OCI-LY1 (cell line): ENCODE measurements at regions not wholly inside any gene's neighbourhood (a gene's known extent, or its start where the extent isn't known, plus 50 kb on each side); places are given as distances from the start of the nearest gene placed in this dataset.

Experiments
- H2AFZ ChIP-seq: fragments of 200-600 bp; sonication (generic), shearing (Covaris generic); 2 replicates; pipeline ENCODE4 v1.6.0; 2014; ENCODE audit warnings: antibody characterized with exemption, mild to moderate bottlenecking, low read length
- H3F3A ChIP-seq: fragments of 200-600 bp; sonication (generic), shearing (Covaris generic); 2 replicates; pipeline ENCODE4 v1.6.0; 2014; ENCODE audit warnings: mild to moderate bottlenecking, antibody characterized with exemption, low read length, moderate library complexity; ENCODE audit not compliant: insufficient read depth
- H3K27ac ChIP-seq: fragments of 200-600 bp; sonication (generic); 2 replicates; pipeline ENCODE4 v1.5.1; 2014; ENCODE audit warnings: low read length, mixed run types, mild to moderate bottlenecking, low read depth; ENCODE audit not compliant: poor library complexity, severe bottlenecking
- H3K27me3 ChIP-seq: fragments of 200-600 bp; sonication (generic); 2 replicates; pipeline ENCODE4 v1.6.0; 2014; ENCODE audit warnings: antibody characterized with exemption, mild to moderate bottlenecking, low read length, moderate library complexity; ENCODE audit not compliant: insufficient read depth
- H3K36me3 ChIP-seq: fragments of 200-600 bp; sonication (generic); 2 replicates; pipeline ENCODE4 v1.6.1; 2014; ENCODE audit warnings: mild to moderate bottlenecking, antibody characterized with exemption, low read length, moderate library complexity, mixed read lengths; ENCODE audit not compliant: insufficient read depth
- H3K4me1 ChIP-seq: fragments of 200-600 bp; sonication (generic); 2 replicates; pipeline ENCODE4 v1.5.1; 2014; ENCODE audit warnings: mild to moderate bottlenecking, low read length, moderate library complexity; ENCODE audit not compliant: insufficient read depth, severe bottlenecking
- H3K4me2 ChIP-seq: fragments of 200-600 bp; sonication (generic), shearing (Covaris generic); 2 replicates; pipeline ENCODE4 v1.6.1; 2014; ENCODE audit warnings: low read length
- H3K4me3 ChIP-seq: fragments of 200-600 bp; sonication (generic); 2 replicates; pipeline ENCODE4 v1.5.1; 2014; ENCODE audit warnings: low read length, low read depth, mild to moderate bottlenecking, mixed read lengths; ENCODE audit not compliant: poor library complexity, severe bottlenecking
- H3K79me2 ChIP-seq: fragments of 200-600 bp; shearing (Covaris generic); 2 replicates; pipeline ENCODE4 v1.6.1; 2016; ENCODE audit warnings: mixed run types, low read length, mixed read lengths; ENCODE audit not compliant: insufficient read depth
- H3K9ac ChIP-seq: fragments of 200-600 bp; sonication (generic), shearing (Covaris generic); 2 replicates; pipeline ENCODE4 v1.6.1; 2014; ENCODE audit warnings: mild to moderate bottlenecking, low read length, mixed read lengths
- H3K9me2 ChIP-seq: fragments of 200-600 bp; sonication (generic), shearing (Covaris generic); 2 replicates; pipeline ENCODE4 v1.6.1; 2014; ENCODE audit warnings: low read depth, mild to moderate bottlenecking, low read length, mixed read lengths
- H3K9me3 ChIP-seq: fragments of 200-600 bp; shearing (Covaris generic); 2 replicates; pipeline ENCODE4 v1.6.1; 2014; ENCODE audit warnings: low read length, mixed read lengths
- H4K20me1 ChIP-seq: fragments of 200-600 bp; sonication (generic), shearing (Covaris generic); 2 replicates; pipeline ENCODE4 v1.6.0; 2016; ENCODE audit warnings: mild to moderate bottlenecking, low read length; ENCODE audit not compliant: insufficient read depth
- EZH2 ChIP-seq: fragments of 200-600 bp; sonication (generic), shearing (Covaris generic); IDR thresholded peaks from 2 replicates; pipeline ENCODE4 v1.8.0; 2017; ENCODE audit warnings: borderline replicate concordance, mixed run types, mild to moderate bottlenecking, antibody characterized with exemption, low read length, moderate library complexity, mixed read lengths
- TF ChIP-seq, protein P1 (sequence below): fragments of 200-600 bp; sonication (generic), shearing (Covaris generic); IDR thresholded peaks from 2 replicates; pipeline ENCODE4 v1.5.1; 2017; ENCODE audit warnings: mild to moderate bottlenecking, antibody characterized with exemption, low read length, moderate library complexity, mixed read lengths

DNA sequence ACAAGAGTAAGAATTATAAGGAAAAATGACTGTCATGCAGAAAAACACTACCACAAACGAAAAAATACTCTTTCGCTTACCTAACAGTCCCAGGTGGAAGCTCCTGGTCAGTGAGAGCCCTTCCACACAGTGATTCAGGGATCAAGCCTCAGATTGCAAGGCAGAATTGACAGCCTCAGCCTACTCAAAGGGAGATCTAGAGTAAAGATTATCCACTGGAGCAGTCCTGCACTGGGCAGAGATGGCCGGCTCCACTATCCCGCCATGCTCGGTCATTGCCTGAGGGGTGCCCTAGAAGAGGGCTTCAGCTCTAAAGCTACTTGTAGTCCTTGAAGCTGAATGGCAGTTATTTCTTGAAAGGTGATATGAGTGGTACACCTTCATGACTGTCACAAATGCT lies 174.7 kb downstream of the TTC8 start:
- Histone ChIP-seq H3K4me3 (no peak overlapping the region), H2AFZ (no peak overlapping the region), H3K27ac (no peak overlapping the region), H3K9me3 (no peaks in the 10 kb centered on the region), H3K9me2 (no peaks in the 10 kb centered on the region), H3K79me2 (no peaks in the 10 kb centered on the region), H3K36me3 (no peaks in the 10 kb centered on the region), H3K9ac (no peak overlapping the region), H3K27me3 (0 out of 2 replicates have a peak, but pooled peaks cover 3% of the 10 kb centered on the region), H3K4me2 (no peak overlapping the region), H4K20me1 (no peaks in the 10 kb centered on the region), H3K4me1 (no peaks in the 10 kb centered on the region), H3F3A (no peaks in the 10 kb centered on the region)
- TF ChIP-seq, protein P1, sequence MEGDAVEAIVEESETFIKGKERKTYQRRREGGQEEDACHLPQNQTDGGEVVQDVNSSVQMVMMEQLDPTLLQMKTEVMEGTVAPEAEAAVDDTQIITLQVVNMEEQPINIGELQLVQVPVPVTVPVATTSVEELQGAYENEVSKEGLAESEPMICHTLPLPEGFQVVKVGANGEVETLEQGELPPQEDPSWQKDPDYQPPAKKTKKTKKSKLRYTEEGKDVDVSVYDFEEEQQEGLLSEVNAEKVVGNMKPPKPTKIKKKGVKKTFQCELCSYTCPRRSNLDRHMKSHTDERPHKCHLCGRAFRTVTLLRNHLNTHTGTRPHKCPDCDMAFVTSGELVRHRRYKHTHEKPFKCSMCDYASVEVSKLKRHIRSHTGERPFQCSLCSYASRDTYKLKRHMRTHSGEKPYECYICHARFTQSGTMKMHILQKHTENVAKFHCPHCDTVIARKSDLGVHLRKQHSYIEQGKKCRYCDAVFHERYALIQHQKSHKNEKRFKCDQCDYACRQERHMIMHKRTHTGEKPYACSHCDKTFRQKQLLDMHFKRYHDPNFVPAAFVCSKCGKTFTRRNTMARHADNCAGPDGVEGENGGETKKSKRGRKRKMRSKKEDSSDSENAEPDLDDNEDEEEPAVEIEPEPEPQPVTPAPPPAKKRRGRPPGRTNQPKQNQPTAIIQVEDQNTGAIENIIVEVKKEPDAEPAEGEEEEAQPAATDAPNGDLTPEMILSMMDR = no peak
- no peak for TF ChIP-seq EZH2

DNA sequence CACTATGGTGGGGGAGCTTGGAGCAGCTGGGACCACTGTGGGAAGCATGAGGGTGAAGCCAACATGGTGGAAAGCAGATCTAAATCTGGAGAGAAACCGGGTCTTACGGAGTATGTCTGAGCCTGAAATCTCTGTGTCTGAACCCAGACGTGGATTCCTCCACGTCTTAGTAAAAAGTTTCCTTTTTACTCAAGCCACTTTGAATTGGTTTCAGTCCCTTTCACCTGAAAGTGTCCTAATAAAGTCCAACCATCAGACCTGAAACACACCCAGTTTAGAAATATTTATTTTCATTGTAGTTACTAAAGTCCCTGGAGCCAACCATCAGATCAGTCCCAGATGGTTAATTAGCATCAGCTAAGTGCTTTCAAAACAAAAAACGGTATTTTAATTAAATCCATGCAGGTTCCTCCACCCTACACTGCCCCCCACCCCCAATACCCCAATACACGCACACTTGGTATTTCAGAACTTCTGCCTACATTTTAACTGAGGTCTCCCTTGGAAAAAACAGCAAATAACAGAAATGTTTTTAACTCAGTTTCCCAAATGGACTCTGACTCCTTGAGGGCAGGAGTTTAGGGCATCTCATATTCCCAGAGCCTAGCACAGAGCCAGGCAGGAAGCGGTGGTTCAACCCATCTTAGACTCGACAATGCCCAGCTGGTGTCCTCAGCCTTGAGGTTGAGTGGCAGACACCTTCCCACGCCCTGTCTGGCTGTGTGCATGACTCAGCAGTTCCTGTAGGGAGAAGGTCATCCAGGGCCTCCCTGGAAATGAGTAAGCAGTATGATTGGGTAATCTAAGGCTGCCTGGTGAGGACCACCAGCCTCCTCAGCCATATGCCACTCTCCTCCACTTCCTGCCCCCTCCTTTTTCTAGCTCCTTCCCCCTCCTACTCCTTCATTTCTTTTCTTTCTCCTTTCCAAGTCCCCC lies 175.8 kb downstream of the TTC8 start:
- H3K4me1 ChIP-seq = no peaks in the 10 kb centered on the region
- H3K36me3 ChIP-seq = no peaks in the 10 kb centered on the region
- TF ChIP-seq, protein P1 = no peak
- TF ChIP-seq EZH2 = no peak
- no peak overlapping the region for H3K4me2 ChIP-seq
- H3K27ac ChIP-seq = no peak overlapping the region
- no peaks in the 10 kb centered on the region for H4K20me1 ChIP-seq
- no peaks in the 10 kb centered on the region for H3K79me2 ChIP-seq
- no peak overlapping the region for H2AFZ ChIP-seq
- no peak overlapping the region for H3K4me3 ChIP-seq
- no peaks in the 10 kb centered on the region for H3K27me3 ChIP-seq
- H3F3A ChIP-seq = no peaks in the 10 kb centered on the region
- H3K9me3 ChIP-seq = no peaks in the 10 kb centered on the region
- H3K9me2 ChIP-seq = no peaks in the 10 kb centered on the region
- H3K9ac ChIP-seq = no peak overlapping the region

DNA sequence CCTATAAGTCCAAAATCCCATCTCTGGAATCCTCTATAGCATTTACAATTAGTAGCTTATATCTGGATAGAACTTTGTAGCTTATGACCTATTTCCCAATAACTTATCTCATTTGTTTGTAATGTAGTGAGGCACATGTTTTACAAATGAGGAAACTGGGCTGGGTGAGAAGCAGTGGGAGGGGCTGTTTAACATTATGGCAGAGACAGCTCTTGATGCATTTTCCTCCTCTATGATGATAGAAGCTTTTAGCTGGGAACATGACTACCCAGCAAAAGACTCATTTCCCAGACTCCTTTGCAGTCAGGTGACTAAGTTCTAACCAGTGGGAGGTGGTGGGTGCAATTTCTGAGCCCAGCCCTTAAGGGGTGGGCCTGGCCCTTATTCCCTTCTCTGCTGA lies 179.7 kb downstream of the TTC8 start:
- H3K9me3 ChIP-seq = no peaks in the 10 kb centered on the region
- H3K36me3 ChIP-seq = no peaks in the 10 kb centered on the region
- H2AFZ ChIP-seq = no peak overlapping the region
- H3K4me1 ChIP-seq = no peaks in the 10 kb centered on the region
- H3F3A ChIP-seq = no peaks in the 10 kb centered on the region
- no peaks in the 10 kb centered on the region for H4K20me1 ChIP-seq
- no peak for TF ChIP-seq EZH2
- TF ChIP-seq, protein P1 = no peak
- no peak overlapping the region for H3K4me3 ChIP-seq
- no peaks in the 10 kb centered on the region for H3K79me2 ChIP-seq
- H3K9me2 ChIP-seq = no peaks in the 10 kb centered on the region
- no peaks in the 10 kb centered on the region for H3K27me3 ChIP-seq
- H3K27ac ChIP-seq = no peak overlapping the region
- no peak overlapping the region for H3K9ac ChIP-seq
- H3K4me2 ChIP-seq = no peak overlapping the region
